ENCODE measurements at regions not wholly inside any gene's neighbourhood (a gene's known extent, or its start where the extent isn't known, plus 50 kb on each side); places are given as distances from the start of the nearest gene placed in this dataset.

GRCh38 chr20:42020316-42020715 lies 402.1 kb upstream of the CHD6 start:
- TF ChIP-seq RAD21 (IDR thresholded peaks at IDR 0.05; ENCODE audit: low read depth), result no peak
- no peak for TF ChIP-seq TCF12 (IDR thresholded peaks at IDR 0.05; ENCODE audit: low read depth)
- no peak for TF ChIP-seq MAX (IDR thresholded peaks at IDR 0.05)
- TF ChIP-seq CREB1 (IDR thresholded peaks at IDR 0.05; ENCODE audit: low read depth), result no peak
- TF ChIP-seq EP300 (IDR thresholded peaks at IDR 0.05; ENCODE audit: borderline replicate concordance), result no peak
